ENCODE measurements at regions not wholly inside any gene's neighbourhood (a gene's known extent, or its start where the extent isn't known, plus 50 kb on each side); places are given as distances from the start of the nearest gene placed in this dataset.
"Not testable (repeated sequence)": the region's sequence is repeated elsewhere in the genome, so short reads cannot be mapped to it uniquely, and the experiment has no call there.

GRCh38 chrX:147522981-147523380, 388.7 kb upstream of the FMR1 start:
- Histone ChIP-seq H3K4me2 (ENCODE audit: low read length) (no peak overlapping the region), H3K9ac (ENCODE audit: low read length) (no peak overlapping the region), H3K4me1 (ENCODE audit: insufficient read depth, low read length, severe bottlenecking) (no peaks in the 10 kb centered on the region), H3K79me2 (ENCODE audit: insufficient read depth, low read length) (no peaks in the 10 kb centered on the region), H3K9me2 (ENCODE audit: low read depth, low read length) (no peaks in the 10 kb centered on the region), H3K27ac (ENCODE audit: low read depth, low read length, poor library complexity, severe bottlenecking) (no peak overlapping the region), H2AFZ (ENCODE audit: low read length) (no peak overlapping the region), H3K27me3 (ENCODE audit: insufficient read depth, low read length) (no peaks in the 10 kb centered on the region), H3K4me3 (ENCODE audit: low read depth, low read length, poor library complexity, severe bottlenecking) (no peak overlapping the region), H3K36me3 (ENCODE audit: insufficient read depth, low read length) (no peaks in the 10 kb centered on the region), H3F3A (ENCODE audit: insufficient read depth, low read length) (no peaks in the 10 kb centered on the region), H3K9me3 (ENCODE audit: low read length) (no peaks in the 10 kb centered on the region), H4K20me1 (ENCODE audit: insufficient read depth, low read length) (no peaks in the 10 kb centered on the region)
- no peak for TF ChIP-seq CTCF (IDR thresholded peaks at IDR 0.05; ENCODE audit: low read length)
- TF ChIP-seq EZH2 (IDR thresholded peaks at IDR 0.05; ENCODE audit: borderline replicate concordance, low read length), result no peak

- no peak overlapping the region for H2AFZ ChIP-seq (ENCODE audit: low read length)
Observed at GRCh38 chrX:147533426-147533825, 378.3 kb upstream of the FMR1 start.

GRCh38 chrX:147537172-147537571, 374.5 kb upstream of the FMR1 start:
- no peaks in the 10 kb centered on the region for H3K36me3 ChIP-seq (ENCODE audit: insufficient read depth, low read length)
- H3K9ac ChIP-seq (ENCODE audit: low read length), result no peak overlapping the region
- no peaks in the 10 kb centered on the region for H3K4me1 ChIP-seq (ENCODE audit: insufficient read depth, low read length, severe bottlenecking)
- H3K4me2 ChIP-seq (ENCODE audit: low read length), result no peak overlapping the region
- no peaks in the 10 kb centered on the region for H3K9me3 ChIP-seq (ENCODE audit: low read length)
- no peak overlapping the region for H2AFZ ChIP-seq (ENCODE audit: low read length)
- no peaks in the 10 kb centered on the region for H3F3A ChIP-seq (ENCODE audit: insufficient read depth, low read length)
- no peaks in the 10 kb centered on the region for H3K27me3 ChIP-seq (ENCODE audit: insufficient read depth, low read length)
- H3K9me2 ChIP-seq (ENCODE audit: low read depth, low read length), result no peaks in the 10 kb centered on the region
- H3K27ac ChIP-seq (ENCODE audit: low read depth, low read length, poor library complexity, severe bottlenecking), result no peak overlapping the region
- H3K4me3 ChIP-seq (ENCODE audit: low read depth, low read length, poor library complexity, severe bottlenecking), result no peak overlapping the region
- TF ChIP-seq EZH2 (IDR thresholded peaks at IDR 0.05; ENCODE audit: borderline replicate concordance, low read length) (no peak), CTCF (IDR thresholded peaks at IDR 0.05; ENCODE audit: low read length) (no peak)
- no peaks in the 10 kb centered on the region for H3K79me2 ChIP-seq (ENCODE audit: insufficient read depth, low read length)
- no peaks in the 10 kb centered on the region for H4K20me1 ChIP-seq (ENCODE audit: insufficient read depth, low read length)

More at GRCh38 chrX:147533426-147533825, 378.3 kb upstream of the FMR1 start:
- no peaks in the 10 kb centered on the region for H3K9me2 ChIP-seq (ENCODE audit: low read depth, low read length)
- H3K4me3 ChIP-seq (ENCODE audit: low read depth, low read length, poor library complexity, severe bottlenecking), result no peak overlapping the region
- H3F3A ChIP-seq (ENCODE audit: insufficient read depth, low read length), result no peaks in the 10 kb centered on the region
- no peak overlapping the region for H3K27ac ChIP-seq (ENCODE audit: low read depth, low read length, poor library complexity, severe bottlenecking)
- H4K20me1 ChIP-seq (ENCODE audit: insufficient read depth, low read length), result no peaks in the 10 kb centered on the region
- H3K9me3 ChIP-seq (ENCODE audit: low read length), result no peaks in the 10 kb centered on the region
- no peaks in the 10 kb centered on the region for H3K79me2 ChIP-seq (ENCODE audit: insufficient read depth, low read length)
- no peaks in the 10 kb centered on the region for H3K36me3 ChIP-seq (ENCODE audit: insufficient read depth, low read length)
- no peak overlapping the region for H3K9ac ChIP-seq (ENCODE audit: low read length)
- no peak for TF ChIP-seq EZH2 (IDR thresholded peaks at IDR 0.05; ENCODE audit: borderline replicate concordance, low read length)
- TF ChIP-seq CTCF (IDR thresholded peaks at IDR 0.05; ENCODE audit: low read length), result no peak
- no peaks in the 10 kb centered on the region for H3K4me1 ChIP-seq (ENCODE audit: insufficient read depth, low read length, severe bottlenecking)
- no peak overlapping the region for H3K4me2 ChIP-seq (ENCODE audit: low read length)
- H3K27me3 ChIP-seq (ENCODE audit: insufficient read depth, low read length), result no peaks in the 10 kb centered on the region

GRCh38 chrX:147548023-147548422, 363.7 kb upstream of the FMR1 start:
- not testable (repeated sequence) for H3K4me2 ChIP-seq (ENCODE audit: low read length); H3K4me3 ChIP-seq (ENCODE audit: low read depth, low read length, poor library complexity, severe bottlenecking); H3K27ac ChIP-seq (ENCODE audit: low read depth, low read length, poor library complexity, severe bottlenecking); H3K9ac ChIP-seq (ENCODE audit: low read length); H2AFZ ChIP-seq (ENCODE audit: low read length); H3K27me3 ChIP-seq (ENCODE audit: insufficient read depth, low read length); H3K9me2 ChIP-seq (ENCODE audit: low read depth, low read length); H3K79me2 ChIP-seq (ENCODE audit: insufficient read depth, low read length); H3K9me3 ChIP-seq (ENCODE audit: low read length); H4K20me1 ChIP-seq (ENCODE audit: insufficient read depth, low read length); H3K36me3 ChIP-seq (ENCODE audit: insufficient read depth, low read length); H3K4me1 ChIP-seq (ENCODE audit: insufficient read depth, low read length, severe bottlenecking); H3F3A ChIP-seq (ENCODE audit: insufficient read depth, low read length)
